SKM-1 (cell line): ENCODE measurements at regions not wholly inside any gene's neighbourhood (a gene's known extent, or its start where the extent isn't known, plus 50 kb on each side); places are given as distances from the start of the nearest gene placed in this dataset.
"Not testable (repeated sequence)": the region's sequence is repeated elsewhere in the genome, so short reads cannot be mapped to it uniquely, and the experiment has no call there.

Experiments used
- DNase-seq: peaks from one replicate; lab custom pipeline; 2025; ENCODE audit not compliant: unreplicated experiment; lab: John Stamatoyannopoulos, UW

- not testable (repeated sequence) for DNase-seq
Measured at GRCh38 chr21:13935396-13936032, 275.2 kb downstream of the LIPI start.

DNA sequence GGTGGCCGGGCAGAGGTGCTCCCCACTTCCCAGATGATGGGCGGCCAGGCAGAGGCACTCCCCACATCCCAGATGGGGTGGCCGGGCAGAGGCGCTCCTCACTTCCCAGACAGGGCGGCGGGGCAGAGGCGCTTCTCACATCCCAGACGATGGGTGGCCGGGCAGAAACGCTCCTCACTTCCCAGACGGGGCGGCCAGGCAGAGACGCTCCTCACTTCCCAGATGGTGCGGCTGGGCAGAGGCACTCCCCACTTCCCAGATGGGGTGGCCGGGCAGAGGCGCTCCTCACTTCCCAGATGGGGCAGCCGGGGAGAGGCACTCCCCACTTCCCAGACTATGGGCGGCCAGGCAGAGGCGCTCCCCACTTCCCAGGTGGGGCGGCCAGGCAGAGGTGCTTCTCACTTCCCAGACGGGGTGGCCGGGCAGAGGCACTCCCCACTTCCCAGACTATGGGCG, 275.8 kb downstream of the LIPI start:
- not testable (repeated sequence) for DNase-seq

GRCh38 chr21:13923175-13923574, 287.6 kb downstream of the LIPI start:
- not testable (repeated sequence) for DNase-seq

DNA sequence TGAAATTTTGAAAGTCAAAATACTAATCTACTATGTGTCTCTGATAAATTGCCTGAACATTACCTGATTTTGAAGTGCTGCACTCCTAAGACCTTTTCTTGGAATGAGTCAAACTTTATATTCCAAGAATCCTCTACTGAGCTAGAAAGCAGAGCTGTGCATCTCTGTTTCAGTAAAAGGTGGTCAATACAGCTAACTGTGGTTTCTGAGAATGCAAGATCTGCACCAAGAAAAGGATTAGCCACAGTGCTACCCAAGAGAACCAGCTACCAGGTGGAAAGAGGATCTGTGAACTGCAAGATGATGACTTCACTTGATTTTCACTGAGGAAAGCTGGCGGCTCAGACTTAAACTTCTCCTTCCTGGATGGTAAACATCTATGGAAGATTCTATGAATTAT, 289.3 kb downstream of the LIPI start:
- DNase-seq: not testable (repeated sequence)

- DNase-seq: not testable (repeated sequence)
Measured at GRCh38 chr21:13907385-13907784, 297.8 kb downstream of the POTED start.

DNA sequence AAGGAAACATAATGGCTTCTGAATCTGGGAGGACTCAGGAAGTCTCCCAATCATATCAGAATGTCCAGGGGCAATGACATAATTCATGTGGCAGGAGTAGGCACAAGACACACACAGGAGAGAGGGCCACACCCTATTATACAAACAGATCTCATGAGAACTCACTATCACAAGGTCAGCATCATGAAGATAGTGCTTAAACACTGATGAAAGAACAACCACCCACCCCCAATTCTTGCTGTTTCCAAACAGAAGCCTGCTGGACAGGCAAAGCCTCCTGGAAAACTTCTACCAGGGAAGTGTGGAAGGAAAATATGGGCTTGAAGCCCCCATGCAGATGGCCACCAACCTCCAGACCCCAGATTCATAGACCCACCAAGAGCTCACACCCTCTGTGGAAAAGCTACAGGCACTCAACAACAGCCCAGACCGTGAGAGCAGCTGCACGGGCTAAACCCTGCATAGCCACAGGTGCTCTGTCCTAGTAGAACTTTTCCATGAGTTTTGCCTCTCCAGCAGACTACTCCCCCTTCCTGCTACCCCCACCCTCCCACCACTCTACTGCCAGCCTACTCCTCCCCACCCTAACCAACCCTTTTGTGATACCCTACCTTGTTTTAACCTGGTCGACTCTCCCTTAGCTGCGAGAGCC, 287.1 kb downstream of the POTED start:
- not testable (repeated sequence) for DNase-seq

- DNase-seq: not testable (repeated sequence)
Measured at GRCh38 chr21:13893617-13894016, 284.0 kb downstream of the POTED start.

GRCh38 chr21:13893025-13893424, 283.4 kb downstream of the POTED start:
- not testable (repeated sequence) for DNase-seq

DNA sequence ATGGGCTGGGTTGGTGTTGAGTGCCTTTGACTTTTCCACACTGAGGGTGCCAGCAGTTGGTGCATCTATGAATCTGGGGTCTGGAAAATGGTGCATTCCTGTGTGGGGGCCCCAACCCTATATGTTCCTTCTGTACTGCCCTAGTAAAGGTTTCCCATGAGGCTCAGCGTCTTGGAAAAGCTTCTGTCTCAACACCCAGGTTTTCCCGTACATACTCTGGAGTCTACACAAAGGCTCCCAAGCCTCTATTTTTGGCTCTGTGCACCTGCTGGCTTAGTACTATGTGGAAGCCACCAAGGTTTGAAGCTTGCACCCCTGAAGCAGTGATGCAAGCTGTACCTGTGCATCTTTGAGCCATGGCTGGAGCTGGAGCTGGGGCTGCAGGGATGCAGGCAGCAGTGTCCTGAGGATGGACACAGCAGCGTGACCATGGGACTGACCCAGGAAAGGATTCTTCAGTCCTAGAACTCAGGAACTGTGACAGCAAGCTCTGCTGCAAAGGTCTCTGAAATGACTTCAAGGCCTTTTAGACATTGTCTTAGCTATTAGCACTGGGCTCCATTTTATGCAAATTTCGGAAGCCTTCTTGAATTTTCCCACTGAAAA, 282.7 kb downstream of the POTED start:
- not testable (repeated sequence) for DNase-seq

DNA sequence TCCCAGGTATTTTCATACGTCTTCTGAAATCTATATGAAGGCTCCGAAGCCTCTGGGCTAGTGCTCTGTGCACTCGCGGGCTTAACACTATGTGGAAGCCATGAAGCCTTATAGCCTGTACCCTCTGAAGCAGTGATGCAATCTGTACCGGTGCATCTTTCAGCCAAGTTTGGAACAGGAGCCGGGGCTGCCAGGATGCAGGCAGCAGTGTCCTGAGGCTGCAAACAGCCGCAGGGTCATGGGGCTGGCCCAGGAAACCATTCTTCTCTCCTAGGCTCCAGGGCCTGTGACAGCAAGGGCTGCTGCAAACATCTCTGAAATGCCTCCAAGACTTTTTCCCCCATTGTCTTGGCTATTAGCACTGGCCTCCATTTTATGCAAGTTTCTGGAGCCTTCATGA, 279.6 kb downstream of the POTED start:
- DNase-seq: not testable (repeated sequence)

DNA sequence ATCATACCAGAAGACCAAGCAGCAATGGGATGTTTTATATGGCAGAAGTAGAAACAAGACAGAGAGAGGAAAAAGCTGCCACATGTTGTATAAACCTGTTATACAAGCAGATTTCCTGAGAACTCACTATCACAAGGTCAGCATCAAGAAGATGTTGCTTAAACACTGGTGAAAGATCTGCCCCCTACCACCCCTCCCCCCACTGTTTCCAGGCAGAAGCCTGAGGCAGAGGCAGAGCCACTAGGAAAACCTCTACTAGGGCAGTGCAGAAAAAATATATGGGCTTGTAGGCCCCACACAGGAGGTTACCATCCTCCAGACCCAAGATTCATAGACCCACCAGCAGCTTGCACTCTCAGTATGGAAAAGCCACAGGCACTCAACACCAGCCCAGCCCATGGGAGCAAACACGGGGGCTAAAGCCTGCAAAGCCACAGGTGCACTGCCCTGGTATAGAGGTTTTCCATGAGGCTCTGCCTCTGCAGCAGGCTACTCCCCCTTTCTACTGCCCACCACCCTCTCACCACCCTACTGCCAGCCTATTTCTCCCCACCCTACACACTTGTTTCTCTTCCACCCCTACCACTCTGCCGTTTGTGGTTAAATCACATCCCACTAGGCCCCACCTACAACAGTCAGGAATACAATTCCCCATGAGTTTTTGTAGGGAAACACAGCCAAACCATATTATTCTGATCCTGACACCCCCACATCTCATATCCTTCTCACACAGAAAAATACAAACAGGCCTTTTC, 274.2 kb downstream of the POTED start:
- DNase-seq: not testable (repeated sequence)

- not testable (repeated sequence) for DNase-seq
Measured at GRCh38 chr21:13877503-13877902, 267.9 kb downstream of the POTED start.

DNA sequence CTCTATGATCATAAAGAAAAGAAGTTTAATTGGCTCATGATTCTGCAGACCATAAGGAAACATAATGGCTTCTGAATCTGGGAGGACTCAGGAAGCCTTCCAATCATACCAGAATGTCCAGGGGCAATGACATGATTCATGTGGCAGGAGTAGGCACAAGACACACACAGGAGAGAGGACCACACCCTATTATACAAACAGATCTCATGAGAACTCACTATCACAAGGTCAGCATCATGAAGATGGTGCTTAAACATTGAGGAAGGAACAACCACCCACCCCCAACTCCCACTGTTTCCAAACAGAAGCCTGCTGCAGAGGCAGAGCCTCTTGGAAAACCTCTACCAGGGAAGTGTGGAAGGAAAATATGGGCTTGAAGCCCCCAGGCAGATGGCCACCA, 267.4 kb downstream of the POTED start:
- not testable (repeated sequence) for DNase-seq

- not testable (repeated sequence) for DNase-seq
Measured at GRCh38 chr21:13874001-13874400, 264.4 kb downstream of the POTED start.

DNA sequence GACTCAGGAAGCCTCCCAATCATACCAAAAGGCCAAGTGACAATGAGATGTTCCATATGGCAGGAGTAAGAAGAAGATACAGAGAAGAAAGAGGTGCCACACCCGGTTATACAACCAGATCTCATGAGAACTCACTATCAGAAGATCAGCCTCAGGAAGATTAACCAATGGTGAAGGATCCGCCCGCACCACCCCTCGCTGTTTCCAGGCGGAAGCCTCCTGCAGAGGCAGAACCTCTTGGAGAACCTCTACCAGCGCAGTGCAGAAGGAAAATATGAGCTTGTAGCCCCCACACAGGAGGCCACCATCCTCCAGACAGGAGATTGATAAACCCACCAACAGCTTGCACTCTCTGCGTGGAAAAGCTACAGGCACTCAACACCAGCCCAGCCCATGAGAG, 245.1 kb downstream of the POTED start:
- DNase-seq: no peak

- DNase-seq: not testable (repeated sequence)
Measured at GRCh38 chr21:13850808-13851207, 241.2 kb downstream of the POTED start.

DNA sequence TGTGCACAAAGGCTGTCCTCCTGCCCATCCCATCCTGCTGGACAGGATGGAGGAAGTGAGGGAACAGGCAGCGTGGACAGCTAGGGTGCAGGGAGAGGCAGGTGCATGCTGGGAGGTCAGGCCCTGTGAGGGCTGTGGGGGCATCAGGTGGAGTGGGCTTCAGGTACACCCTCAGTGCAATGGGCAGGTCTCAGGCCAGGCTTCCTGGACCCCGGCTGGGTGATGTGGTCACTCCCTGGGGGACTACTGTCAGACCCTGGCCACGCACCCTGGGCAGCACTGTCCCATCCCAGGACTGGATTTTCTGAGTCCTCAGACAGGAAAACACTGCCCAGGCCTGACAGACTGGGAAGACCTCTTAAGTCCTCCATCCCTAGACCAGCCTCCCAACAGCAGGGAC, 239.9 kb downstream of the POTED start:
- not testable (repeated sequence) for DNase-seq

- not testable (repeated sequence) for DNase-seq
Measured at GRCh38 chr21:13846718-13847117, 237.1 kb downstream of the POTED start.

DNA sequence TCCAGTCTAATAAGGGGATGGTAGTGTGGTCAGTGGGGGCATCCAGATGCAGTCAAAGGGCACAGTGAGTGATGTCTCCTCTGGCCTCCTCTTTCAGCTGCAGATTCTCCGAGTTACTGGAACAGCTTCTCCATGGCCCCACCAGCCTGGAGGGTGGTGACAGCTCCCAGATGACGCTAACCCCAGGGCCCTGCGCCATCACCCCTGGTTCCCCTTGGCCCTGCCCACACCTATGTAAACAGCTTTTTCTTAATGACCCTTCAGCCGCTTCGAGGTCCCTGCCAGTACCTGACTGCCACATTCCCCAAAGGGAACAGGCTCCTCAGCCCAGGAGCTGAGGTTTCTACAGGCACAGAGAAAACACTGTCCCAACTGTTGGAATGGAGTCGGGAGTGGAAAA, 235.0 kb downstream of the POTED start:
- not testable (repeated sequence) for DNase-seq

GRCh38 chr21:13843081-13843480, 233.5 kb downstream of the POTED start:
- DNase-seq: not testable (repeated sequence)

GRCh38 chr21:13827666-13828065, 218.1 kb downstream of the POTED start:
- DNase-seq: not testable (repeated sequence)
